PFSK-1 (cell line): ENCODE measurements at regions not wholly inside any gene's neighbourhood (a gene's known extent, or its start where the extent isn't known, plus 50 kb on each side); places are given as distances from the start of the nearest gene placed in this dataset.

Experiments
- POLR2AphosphoS5 ChIP-seq: IDR thresholded peaks from 2 replicates; pipeline ENCODE4 v1.6.1; 2012; ENCODE audit warnings: low read depth, mild to moderate bottlenecking, control low read depth, low read length, moderate library complexity
- TAF1 ChIP-seq: IDR thresholded peaks from 2 replicates; pipeline ENCODE4 v1.6.1; 2012; ENCODE audit warnings: low read length, control low read depth, borderline replicate concordance; ENCODE audit not compliant: insufficient read depth

DNA sequence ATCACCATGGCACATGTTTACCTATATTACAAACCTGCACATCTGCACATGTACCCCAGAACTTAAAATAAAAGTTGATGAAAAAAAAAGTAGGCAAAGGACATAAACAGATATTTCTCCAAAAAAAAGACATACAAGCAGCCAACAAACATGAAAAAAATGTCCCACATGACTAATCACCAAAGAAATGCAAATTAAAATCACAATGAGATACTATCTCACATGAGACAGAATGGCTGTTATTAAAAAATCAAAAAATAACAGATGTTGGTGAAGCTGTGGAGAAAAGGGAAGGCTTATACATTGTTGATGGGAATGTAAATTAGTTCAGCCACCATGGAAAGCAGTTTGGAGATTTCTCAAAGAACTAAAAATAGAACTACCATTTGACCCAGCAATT is 68.0 kb upstream of the FAR2 start:
- TF ChIP-seq POLR2AphosphoS5 = no peak
- TF ChIP-seq TAF1 = no peak
